ENCODE measurements at regions not wholly inside any gene's neighbourhood (a gene's known extent, or its start where the extent isn't known, plus 50 kb on each side); places are given as distances from the start of the nearest gene placed in this dataset.

- H3K27ac ChIP-seq (ENCODE audit: low read depth in 1 of 2, low read length in 2 of 2) = peak overlapping the region; percentile 93 to 98
- intact Hi-C loops (cut with DNase I) = no loop called here
- no peak for ATAC-seq (ENCODE audit: low FRiP score)
- H3K9me3 ChIP-seq (ENCODE audit: control insufficient read depth, low read length) = no peaks in the 10 kb centered on the region
- no peaks in the 10 kb centered on the region for H3K36me3 ChIP-seq (ENCODE audit: control insufficient read depth in 1 of 2, insufficient read depth in 2 of 2, low read length in 1 of 2)
- no peak for DNase-seq
- H3K4me3 ChIP-seq (ENCODE audit: low read length in 2 of 2) = no peak overlapping the region
- H3K27me3 ChIP-seq (ENCODE audit: control insufficient read depth in 1 of 2, insufficient read depth in 2 of 2, low read length in 1 of 2) = no peaks in the 10 kb centered on the region
- H3K4me1 ChIP-seq (ENCODE audit: control insufficient read depth in 1 of 2, insufficient read depth in 2 of 2, low read length in 2 of 2) = peaks cover 7 to 16% of the 10 kb centered on the region in 2 donors
- WGBS, 2 donors = 14 to 32% methylated on average over 1 of the region's 1 CpG
Measured at GRCh38 chr1:55634516-55634915, 419.4 kb upstream of the USP24 start.

- peak overlapping the region in 1 of 2 donors; percentile 77 for H3K27ac ChIP-seq (ENCODE audit: low read depth in 1 of 2, low read length in 2 of 2)
- no peaks in the 10 kb centered on the region for H3K9me3 ChIP-seq (ENCODE audit: control insufficient read depth, low read length)
- ATAC-seq (ENCODE audit: low FRiP score) (no peak), DNase-seq (no peak)
- peaks cover 7 to 16% of the 10 kb centered on the region in 2 donors for H3K4me1 ChIP-seq (ENCODE audit: control insufficient read depth in 1 of 2, insufficient read depth in 2 of 2, low read length in 2 of 2)
- H3K4me3 ChIP-seq (ENCODE audit: low read length in 2 of 2) = no peak overlapping the region
- intact Hi-C loops (cut with DNase I) = no loop called here
- H3K27me3 ChIP-seq (ENCODE audit: control insufficient read depth in 1 of 2, insufficient read depth in 2 of 2, low read length in 1 of 2) = no peaks in the 10 kb centered on the region
- no peaks in the 10 kb centered on the region for H3K36me3 ChIP-seq (ENCODE audit: control insufficient read depth in 1 of 2, insufficient read depth in 2 of 2, low read length in 1 of 2)
- 23 to 24% methylated on average over 2 of the region's 2 CpGs for WGBS, 2 donors
Measured at GRCh38 chr1:55632906-55633305, 417.7 kb upstream of the USP24 start.

GRCh38 chr1:55632058-55632457, 416.9 kb upstream of the USP24 start:
- Histone ChIP-seq H3K27ac (ENCODE audit: low read depth in 1 of 2, low read length in 2 of 2) (peak overlapping the region in 1 of 2 donors; percentile 43), H3K36me3 (ENCODE audit: control insufficient read depth in 1 of 2, insufficient read depth in 2 of 2, low read length in 1 of 2) (no peaks in the 10 kb centered on the region), H3K9me3 (ENCODE audit: control insufficient read depth, low read length) (no peaks in the 10 kb centered on the region), H3K4me1 (ENCODE audit: control insufficient read depth in 1 of 2, insufficient read depth in 2 of 2, low read length in 2 of 2) (peaks cover 7 to 16% of the 10 kb centered on the region in 2 donors), H3K4me3 (ENCODE audit: low read length in 2 of 2) (no peak overlapping the region), H3K27me3 (ENCODE audit: control insufficient read depth in 1 of 2, insufficient read depth in 2 of 2, low read length in 1 of 2) (no peaks in the 10 kb centered on the region)
- no peak for DNase-seq
- no peak for ATAC-seq (ENCODE audit: low FRiP score)
- WGBS, 2 donors = 2 to 3% methylated on average over 3 of the region's 3 CpGs
- intact Hi-C loops (cut with DNase I) = no loop called here

GRCh38 chr1:55631509-55631908, 416.3 kb upstream of the USP24 start:
- H3K27ac ChIP-seq (ENCODE audit: low read depth in 1 of 2, low read length in 2 of 2) = peak overlapping the region in 1 of 2 donors; percentile 19
- peaks cover 7 to 16% of the 10 kb centered on the region in 2 donors for H3K4me1 ChIP-seq (ENCODE audit: control insufficient read depth in 1 of 2, insufficient read depth in 2 of 2, low read length in 2 of 2)
- 49 to 92% methylated on average over 2 of the region's 2 CpGs for WGBS, 2 donors
- ATAC-seq (ENCODE audit: low FRiP score) = no peak
- DNase-seq = no peak
- no peaks in the 10 kb centered on the region for H3K36me3 ChIP-seq (ENCODE audit: control insufficient read depth in 1 of 2, insufficient read depth in 2 of 2, low read length in 1 of 2)
- H3K4me3 ChIP-seq (ENCODE audit: low read length in 2 of 2) = no peak overlapping the region
- no peaks in the 10 kb centered on the region for H3K9me3 ChIP-seq (ENCODE audit: control insufficient read depth, low read length)
- intact Hi-C loops (cut with DNase I) = no loop called here
- no peaks in the 10 kb centered on the region for H3K27me3 ChIP-seq (ENCODE audit: control insufficient read depth in 1 of 2, insufficient read depth in 2 of 2, low read length in 1 of 2)

- intact Hi-C loops (cut with DNase I) = no loop called here
- Histone ChIP-seq H3K36me3 (ENCODE audit: control insufficient read depth in 1 of 2, insufficient read depth in 2 of 2, low read length in 1 of 2) (no peaks in the 10 kb centered on the region), H3K4me3 (ENCODE audit: low read length in 2 of 2) (no peak overlapping the region), H3K27ac (ENCODE audit: low read depth in 1 of 2, low read length in 2 of 2) (no peak overlapping the region), H3K27me3 (ENCODE audit: control insufficient read depth in 1 of 2, insufficient read depth in 2 of 2, low read length in 1 of 2) (no peaks in the 10 kb centered on the region), H3K4me1 (ENCODE audit: control insufficient read depth in 1 of 2, insufficient read depth in 2 of 2, low read length in 2 of 2) (no peaks in the 10 kb centered on the region), H3K9me3 (ENCODE audit: control insufficient read depth, low read length) (no peaks in the 10 kb centered on the region)
- 22 to 63% methylated on average over 1 of the region's 1 CpG for WGBS, 2 donors
- ATAC-seq (ENCODE audit: low FRiP score) = no peak
- DNase-seq = no peak
Measured at GRCh38 chr1:55626326-55626725, 411.2 kb upstream of the USP24 start.

- Histone ChIP-seq H3K27me3 (ENCODE audit: control insufficient read depth in 1 of 2, insufficient read depth in 2 of 2, low read length in 1 of 2) (no peaks in the 10 kb centered on the region), H3K4me1 (ENCODE audit: control insufficient read depth in 1 of 2, insufficient read depth in 2 of 2, low read length in 2 of 2) (no peaks in the 10 kb centered on the region), H3K9me3 (ENCODE audit: control insufficient read depth, low read length) (no peaks in the 10 kb centered on the region), H3K36me3 (ENCODE audit: control insufficient read depth in 1 of 2, insufficient read depth in 2 of 2, low read length in 1 of 2) (no peaks in the 10 kb centered on the region), H3K4me3 (ENCODE audit: low read length in 2 of 2) (no peak overlapping the region), H3K27ac (ENCODE audit: low read depth in 1 of 2, low read length in 2 of 2) (no peak overlapping the region)
- intact Hi-C loops (cut with DNase I) = no loop called here
- ATAC-seq (ENCODE audit: low FRiP score) (no peak), DNase-seq (no peak)
- WGBS, 2 donors = 95% methylated on average over 3 of the region's 3 CpGs
Measured at GRCh38 chr1:55624766-55625165, 409.6 kb upstream of the USP24 start.

GRCh38 chr1:55623311-55623710, 408.1 kb upstream of the USP24 start:
- no peaks in the 10 kb centered on the region for H3K4me1 ChIP-seq (ENCODE audit: control insufficient read depth in 1 of 2, insufficient read depth in 2 of 2, low read length in 2 of 2)
- H3K9me3 ChIP-seq (ENCODE audit: control insufficient read depth, low read length) = no peaks in the 10 kb centered on the region
- no peaks in the 10 kb centered on the region for H3K36me3 ChIP-seq (ENCODE audit: control insufficient read depth in 1 of 2, insufficient read depth in 2 of 2, low read length in 1 of 2)
- DNase-seq (peak; percentile 73 to 76), ATAC-seq (ENCODE audit: low FRiP score) (peak; percentile 63)
- H3K27me3 ChIP-seq (ENCODE audit: control insufficient read depth in 1 of 2, insufficient read depth in 2 of 2, low read length in 1 of 2) = no peaks in the 10 kb centered on the region
- no peak overlapping the region for H3K27ac ChIP-seq (ENCODE audit: low read depth in 1 of 2, low read length in 2 of 2)
- no peak overlapping the region for H3K4me3 ChIP-seq (ENCODE audit: low read length in 2 of 2)
- intact Hi-C loops (cut with DNase I) = no loop called here
- 6 to 7% methylated on average over 4 of the region's 4 CpGs for WGBS, 2 donors

- 75 to 88% methylated on average over 1 of the region's 1 CpG for WGBS, 2 donors
- no peak for ATAC-seq (ENCODE audit: low FRiP score)
- intact Hi-C loops (cut with DNase I) = no loop called here
Measured at GRCh38 chr1:55622074-55622473, 406.9 kb upstream of the USP24 start.

GRCh38 chr1:55618199-55618598, 403.0 kb upstream of the USP24 start:
- Histone ChIP-seq H3K27me3 (ENCODE audit: control insufficient read depth in 1 of 2, insufficient read depth in 2 of 2, low read length in 1 of 2) (no peaks in the 10 kb centered on the region), H3K4me3 (ENCODE audit: low read length in 2 of 2) (no peak overlapping the region), H3K9me3 (ENCODE audit: control insufficient read depth, low read length) (no peaks in the 10 kb centered on the region), H3K36me3 (ENCODE audit: control insufficient read depth in 1 of 2, insufficient read depth in 2 of 2, low read length in 1 of 2) (no peaks in the 10 kb centered on the region), H3K27ac (ENCODE audit: low read depth in 1 of 2, low read length in 2 of 2) (no peak overlapping the region), H3K4me1 (ENCODE audit: control insufficient read depth in 1 of 2, insufficient read depth in 2 of 2, low read length in 2 of 2) (no peaks in the 10 kb centered on the region)
- ATAC-seq (ENCODE audit: low FRiP score) (no peak), DNase-seq (no peak)
- intact Hi-C loops (cut with DNase I) = no loop called here
- WGBS, 2 donors = 59 to 67% methylated on average over 1 of the region's 1 CpG

More at GRCh38 chr1:55622074-55622473, 406.9 kb upstream of the USP24 start:
- no peaks in the 10 kb centered on the region for H3K36me3 ChIP-seq (ENCODE audit: control insufficient read depth in 1 of 2, insufficient read depth in 2 of 2, low read length in 1 of 2)
- no peak for DNase-seq
- no peak overlapping the region for H3K27ac ChIP-seq (ENCODE audit: low read depth in 1 of 2, low read length in 2 of 2)
- H3K4me1 ChIP-seq (ENCODE audit: control insufficient read depth in 1 of 2, insufficient read depth in 2 of 2, low read length in 2 of 2) = no peaks in the 10 kb centered on the region
- no peaks in the 10 kb centered on the region for H3K9me3 ChIP-seq (ENCODE audit: control insufficient read depth, low read length)
- H3K27me3 ChIP-seq (ENCODE audit: control insufficient read depth in 1 of 2, insufficient read depth in 2 of 2, low read length in 1 of 2) = no peaks in the 10 kb centered on the region
- H3K4me3 ChIP-seq (ENCODE audit: low read length in 2 of 2) = no peak overlapping the region

All from aorta (tissue), 5 donors.